ENCODE measurements at regions not wholly inside any gene's neighbourhood (a gene's known extent, or its start where the extent isn't known, plus 50 kb on each side); places are given as distances from the start of the nearest gene placed in this dataset.

- no peak for DNase-seq
These were observed 59.6 kb downstream of the C3orf38 start for GRCh38 chr3:88209356-88209755.

- DNase-seq = no peak
These were observed 61.5 kb downstream of the C3orf38 start for GRCh38 chr3:88211096-88211890.

GRCh38 chr3:88219138-88219792 is 69.5 kb downstream of the C3orf38 start:
- DNase-seq = no peak

- DNase-seq = no peak
These were observed 70.4 kb downstream of the C3orf38 start for GRCh38 chr3:88220126-88220525.

GRCh38 chr3:88221726-88222125 is 72.0 kb downstream of the C3orf38 start:
- DNase-seq = no peak

- DNase-seq = no peak
These were observed 72.6 kb downstream of the C3orf38 start for GRCh38 chr3:88222343-88222742.

GRCh38 chr3:88225326-88226008 is 75.7 kb downstream of the C3orf38 start:
- DNase-seq = no peak

GRCh38 chr3:88226910-88227309 is 77.2 kb downstream of the C3orf38 start:
- no peak for DNase-seq

- DNase-seq = no peak
These were observed 80.9 kb downstream of the C3orf38 start for GRCh38 chr3:88230638-88231037.

- no peak for DNase-seq
These were observed 81.4 kb downstream of the C3orf38 start for GRCh38 chr3:88231207-88231606.

GRCh38 chr3:88231632-88232031 is 81.9 kb downstream of the C3orf38 start:
- DNase-seq = no peak

- DNase-seq = no peak
These were observed 85.3 kb downstream of the C3orf38 start for GRCh38 chr3:88235102-88235501.

GRCh38 chr3:88239870-88240269 is 90.1 kb downstream of the C3orf38 start:
- DNase-seq = no peak

- no peak for DNase-seq
These were observed 98.9 kb downstream of the C3orf38 start for GRCh38 chr3:88248658-88249057.

GRCh38 chr3:88259045-88259444 is 109.3 kb downstream of the C3orf38 start:
- no peak for DNase-seq

GRCh38 chr3:88262527-88262926 is 112.8 kb downstream of the C3orf38 start:
- no peak for DNase-seq

- no peak for DNase-seq
These were observed 113.8 kb downstream of the C3orf38 start for GRCh38 chr3:88263417-88264100.

- DNase-seq = no peak
These were observed 117.7 kb downstream of the C3orf38 start for GRCh38 chr3:88267441-88267840.

GRCh38 chr3:88267847-88268246 is 118.1 kb downstream of the C3orf38 start:
- no peak for DNase-seq

GRCh38 chr3:88280326-88280725 is 130.6 kb downstream of the C3orf38 start:
- DNase-seq = no peak

GRCh38 chr3:88282528-88283241 is 132.9 kb downstream of the C3orf38 start:
- DNase-seq = no peak

- DNase-seq = no peak
These were observed 133.5 kb downstream of the C3orf38 start for GRCh38 chr3:88283242-88283592.

GRCh38 chr3:88291486-88291885 is 141.7 kb downstream of the C3orf38 start:
- no peak for DNase-seq

Measured in CD4-positive, alpha-beta T cell treated with Interleukin-15 for 1 hour (primary cell).